ENCODE measurements at regions not wholly inside any gene's neighbourhood (a gene's known extent, or its start where the extent isn't known, plus 50 kb on each side); places are given as distances from the start of the nearest gene placed in this dataset.
A peak's percentile ranks its signal among the peaks of the same experiment; 100 is the strongest.

DNA sequence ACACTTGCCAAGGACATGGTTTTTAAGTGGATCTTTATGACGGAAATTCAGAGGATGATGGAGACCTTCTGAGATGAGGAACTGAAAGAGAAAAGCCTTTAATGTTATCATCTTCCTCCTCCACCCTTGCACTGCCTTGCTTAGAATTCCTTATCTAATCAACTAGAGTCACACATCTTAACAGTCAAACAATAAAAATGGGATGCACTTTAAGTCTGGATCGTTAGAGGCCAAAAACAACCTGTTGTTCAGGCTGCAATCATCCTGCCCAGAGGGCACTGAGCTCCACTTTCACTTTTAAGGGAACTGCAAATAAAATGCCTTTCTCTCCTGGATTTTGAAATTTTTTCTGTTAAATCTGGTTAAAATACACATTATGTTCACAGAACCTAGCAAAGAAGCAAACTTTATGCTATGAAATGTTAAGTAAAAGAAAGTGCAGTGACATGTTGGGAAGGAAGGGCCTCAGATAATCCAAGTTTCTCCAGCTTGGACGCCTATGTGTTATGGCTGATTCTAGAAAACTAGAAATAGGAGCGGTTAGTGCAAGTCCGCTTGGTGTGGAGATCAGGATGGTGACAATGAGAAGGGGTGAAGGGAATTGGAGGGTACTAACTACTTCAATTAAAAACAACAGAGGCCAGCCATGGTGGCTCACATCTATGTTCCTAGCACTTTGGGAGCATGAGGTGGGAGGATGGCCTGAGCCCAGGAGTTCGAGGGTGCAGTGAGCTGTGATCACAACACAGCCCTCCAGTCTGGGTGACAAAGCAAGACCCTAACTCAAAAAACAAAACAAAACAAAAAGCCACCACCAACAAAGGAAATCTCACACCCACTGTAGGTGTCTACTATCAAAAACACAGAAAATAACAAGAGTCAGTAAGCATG is 66.4 kb upstream of the KIF13A start:
- no peak for TF ChIP-seq ZNF423 (tag by site-specific recombination; IDR thresholded peaks at IDR 0.05)
- TF ChIP-seq SCRT1 (tag by site-specific recombination; IDR thresholded peaks at IDR 0.05; ENCODE audit: borderline replicate concordance), result peak; percentile 77
- no peak for TF ChIP-seq ZFP69B (tag by site-specific recombination; IDR thresholded peaks at IDR 0.05)
- TF ChIP-seq ZNF48 (tag by site-specific recombination; IDR thresholded peaks at IDR 0.05), result no peak
- no peak for TF ChIP-seq ZNF184 (tag by site-specific recombination; IDR thresholded peaks at IDR 0.05)
- TF ChIP-seq ZNF776 (tag by site-specific recombination; IDR thresholded peaks at IDR 0.05; ENCODE audit: borderline replicate concordance), result no peak
- TF ChIP-seq SCRT2 (tag by site-specific recombination; IDR thresholded peaks at IDR 0.05), result peak; percentile 93
- TF ChIP-seq PRDM1 (tag by site-specific recombination; IDR thresholded peaks at IDR 0.05), result peak; percentile 40; the same call in 1 of the 2 replicates
- Histone ChIP-seq H3K27ac (ENCODE audit: extremely low read depth, low read depth, low read length) (no peak overlapping the region), H3K4me1 (ENCODE audit: control insufficient read depth, insufficient read depth, low read length) (no peaks in the 10 kb centered on the region), H3K36me3 (ENCODE audit: control insufficient read depth in 2 of 2, insufficient read depth in 1 of 2, low read length in 2 of 2) (no peaks in the 10 kb centered on the region), H3K9me3 (ENCODE audit: control insufficient read depth, insufficient read depth, low read depth, low read length) (no peaks in the 10 kb centered on the region), H3K4me3 (ENCODE audit: low read depth, low read length) (no peak overlapping the region)
- ChIA-PET CTCF (no interaction called here), POLR2A (no interaction called here)

DNA sequence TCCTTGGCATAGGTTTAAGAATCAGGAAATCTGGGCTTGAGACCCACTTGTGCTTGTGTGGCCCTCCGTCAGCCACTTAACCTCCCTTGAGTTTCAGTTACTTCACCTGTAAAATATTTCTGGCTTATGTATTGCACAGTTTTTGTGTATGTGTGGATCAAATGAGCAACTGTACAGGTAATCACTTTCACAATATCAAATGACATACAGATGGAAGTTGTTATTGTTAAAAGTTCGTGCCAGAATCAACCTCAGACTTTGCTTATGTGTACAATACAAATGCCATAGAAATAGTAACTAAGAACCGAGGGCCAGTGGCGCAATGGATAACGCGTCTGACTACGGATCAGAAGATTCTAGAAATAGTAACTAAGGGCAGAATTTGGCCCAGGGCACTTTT is 65.6 kb upstream of the KIF13A start:
- no peak overlapping the region for H3K27ac ChIP-seq (ENCODE audit: extremely low read depth, low read depth, low read length)
- H3K36me3 ChIP-seq (ENCODE audit: control insufficient read depth in 2 of 2, insufficient read depth in 1 of 2, low read length in 2 of 2), result no peaks in the 10 kb centered on the region
- CTCF ChIA-PET, result no interaction called here
- POLR2A ChIA-PET, result no interaction called here
- H3K4me3 ChIP-seq (ENCODE audit: low read depth, low read length), result no peak overlapping the region
- H3K4me1 ChIP-seq (ENCODE audit: control insufficient read depth, insufficient read depth, low read length), result no peaks in the 10 kb centered on the region
- H3K9me3 ChIP-seq (ENCODE audit: control insufficient read depth, insufficient read depth, low read depth, low read length), result no peaks in the 10 kb centered on the region
- TF ChIP-seq YY2 (tag by site-specific recombination; IDR thresholded peaks at IDR 0.05), result no peak
- no peak for TF ChIP-seq OVOL3 (tag by site-specific recombination; IDR thresholded peaks at IDR 0.05)
- TF ChIP-seq ATF2 (tag by site-specific recombination; IDR thresholded peaks at IDR 0.05; ENCODE audit: low read depth), result no peak
- TF ChIP-seq, protein P1, sequence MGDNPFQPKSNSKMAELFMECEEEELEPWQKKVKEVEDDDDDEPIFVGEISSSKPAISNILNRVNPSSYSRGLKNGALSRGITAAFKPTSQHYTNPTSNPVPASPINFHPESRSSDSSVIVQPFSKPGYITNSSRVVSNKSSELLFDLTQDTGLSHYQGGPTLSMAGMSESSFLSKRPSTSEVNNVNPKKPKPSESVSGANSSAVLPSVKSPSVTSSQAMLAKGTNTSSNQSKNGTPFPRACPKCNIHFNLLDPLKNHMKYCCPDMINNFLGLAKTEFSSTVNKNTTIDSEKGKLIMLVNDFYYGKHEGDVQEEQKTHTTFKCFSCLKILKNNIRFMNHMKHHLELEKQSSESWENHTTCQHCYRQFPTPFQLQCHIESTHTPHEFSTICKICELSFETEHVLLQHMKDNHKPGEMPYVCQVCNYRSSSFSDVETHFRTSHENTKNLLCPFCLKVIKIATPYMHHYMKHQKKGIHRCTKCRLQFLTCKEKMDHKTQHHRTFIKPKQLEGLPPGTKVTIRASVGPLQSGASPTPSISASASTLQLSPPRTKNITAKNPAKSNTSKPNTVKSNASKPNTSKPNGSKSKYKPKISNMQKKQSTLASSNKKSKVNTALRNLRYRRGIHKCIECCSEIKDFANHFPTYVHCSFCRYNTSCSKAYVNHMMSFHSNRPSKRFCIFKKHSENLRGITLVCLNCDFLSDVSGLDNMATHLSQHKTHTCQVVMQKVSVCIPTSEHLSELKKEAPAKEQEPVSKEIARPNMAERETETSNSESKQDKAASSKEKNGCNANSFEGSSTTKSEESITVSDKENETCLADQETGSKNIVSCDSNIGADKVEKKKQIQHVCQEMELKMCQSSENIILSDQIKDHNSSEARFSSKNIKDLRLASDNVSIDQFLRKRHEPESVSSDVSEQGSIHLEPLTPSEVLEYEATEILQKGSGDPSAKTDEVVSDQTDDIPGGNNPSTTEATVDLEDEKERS (tag by site-specific recombination; IDR thresholded peaks at IDR 0.05), result no peak
- TF ChIP-seq ZNF37A (tag by site-specific recombination; IDR thresholded peaks at IDR 0.05), result no peak
- no peak for TF ChIP-seq ZBTB8A (tag by site-specific recombination; IDR thresholded peaks at IDR 0.05)
- no peak for TF ChIP-seq ZNF239 (tag by site-specific recombination; IDR thresholded peaks at IDR 0.05)
- TF ChIP-seq ZNF677 (tag by site-specific recombination; IDR thresholded peaks at IDR 0.05), result no peak

- no peak overlapping the region for H3K4me3 ChIP-seq (ENCODE audit: low read depth, low read length)
- no peak overlapping the region for H3K27ac ChIP-seq (ENCODE audit: extremely low read depth, low read depth, low read length)
- POLR2A ChIA-PET, result interaction anchor here (0.6 kb wide), 1 partner anchor 18 kb away, joined by 3 read pairs; no protein-coding TSS in a partner anchor
- no peaks in the 10 kb centered on the region for H3K36me3 ChIP-seq (ENCODE audit: control insufficient read depth in 2 of 2, insufficient read depth in 1 of 2, low read length in 2 of 2)
- CTCF ChIA-PET, result interaction anchor here (0.6 kb wide), 2 partner anchors 81 to 329 kb away, joined by 4 to 5 read pairs; no protein-coding TSS in a partner anchor
- no peaks in the 10 kb centered on the region for H3K9me3 ChIP-seq (ENCODE audit: control insufficient read depth, insufficient read depth, low read depth, low read length)
- H3K4me1 ChIP-seq (ENCODE audit: control insufficient read depth, insufficient read depth, low read length), result no peaks in the 10 kb centered on the region
- no peak for TF ChIP-seq ZNF26 (tag by site-specific recombination; IDR thresholded peaks at IDR 0.05)
- no peak for TF ChIP-seq MEIS1 (CRISPR knock-in tag; IDR thresholded peaks at IDR 0.05; ENCODE audit: borderline replicate concordance)
- TF ChIP-seq, protein P2, sequence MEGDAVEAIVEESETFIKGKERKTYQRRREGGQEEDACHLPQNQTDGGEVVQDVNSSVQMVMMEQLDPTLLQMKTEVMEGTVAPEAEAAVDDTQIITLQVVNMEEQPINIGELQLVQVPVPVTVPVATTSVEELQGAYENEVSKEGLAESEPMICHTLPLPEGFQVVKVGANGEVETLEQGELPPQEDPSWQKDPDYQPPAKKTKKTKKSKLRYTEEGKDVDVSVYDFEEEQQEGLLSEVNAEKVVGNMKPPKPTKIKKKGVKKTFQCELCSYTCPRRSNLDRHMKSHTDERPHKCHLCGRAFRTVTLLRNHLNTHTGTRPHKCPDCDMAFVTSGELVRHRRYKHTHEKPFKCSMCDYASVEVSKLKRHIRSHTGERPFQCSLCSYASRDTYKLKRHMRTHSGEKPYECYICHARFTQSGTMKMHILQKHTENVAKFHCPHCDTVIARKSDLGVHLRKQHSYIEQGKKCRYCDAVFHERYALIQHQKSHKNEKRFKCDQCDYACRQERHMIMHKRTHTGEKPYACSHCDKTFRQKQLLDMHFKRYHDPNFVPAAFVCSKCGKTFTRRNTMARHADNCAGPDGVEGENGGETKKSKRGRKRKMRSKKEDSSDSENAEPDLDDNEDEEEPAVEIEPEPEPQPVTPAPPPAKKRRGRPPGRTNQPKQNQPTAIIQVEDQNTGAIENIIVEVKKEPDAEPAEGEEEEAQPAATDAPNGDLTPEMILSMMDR (tag by site-specific recombination; IDR thresholded peaks at IDR 0.05), result no peak
- TF ChIP-seq EGR2 (tag by site-specific recombination; IDR thresholded peaks at IDR 0.05; ENCODE audit: low read depth), result 0 out of 2 replicates have a peak, but pooled peaks have one; percentile 50
- TF ChIP-seq SP3 (tag by site-specific recombination; IDR thresholded peaks at IDR 0.05), result no peak
- no peak for TF ChIP-seq ZNF791 (tag by site-specific recombination; IDR thresholded peaks at IDR 0.05)
- no peak for TF ChIP-seq REPIN1 (tag by site-specific recombination; IDR thresholded peaks at IDR 0.05; ENCODE audit: low read depth)
- peak; percentile 39; the same call in 1 of the 2 replicates for TF ChIP-seq ZFHX2 (tag by site-specific recombination; conservative IDR thresholded peaks at IDR 0.05)
- no peak for TF ChIP-seq WT1 (tag by site-specific recombination; IDR thresholded peaks at IDR 0.05)
Observed at GRCh38 chr6:18049646-18050045, 62.2 kb upstream of the KIF13A start.
